ENCODE measurements at regions not wholly inside any gene's neighbourhood (a gene's known extent, or its start where the extent isn't known, plus 50 kb on each side); places are given as distances from the start of the nearest gene placed in this dataset.

DNA sequence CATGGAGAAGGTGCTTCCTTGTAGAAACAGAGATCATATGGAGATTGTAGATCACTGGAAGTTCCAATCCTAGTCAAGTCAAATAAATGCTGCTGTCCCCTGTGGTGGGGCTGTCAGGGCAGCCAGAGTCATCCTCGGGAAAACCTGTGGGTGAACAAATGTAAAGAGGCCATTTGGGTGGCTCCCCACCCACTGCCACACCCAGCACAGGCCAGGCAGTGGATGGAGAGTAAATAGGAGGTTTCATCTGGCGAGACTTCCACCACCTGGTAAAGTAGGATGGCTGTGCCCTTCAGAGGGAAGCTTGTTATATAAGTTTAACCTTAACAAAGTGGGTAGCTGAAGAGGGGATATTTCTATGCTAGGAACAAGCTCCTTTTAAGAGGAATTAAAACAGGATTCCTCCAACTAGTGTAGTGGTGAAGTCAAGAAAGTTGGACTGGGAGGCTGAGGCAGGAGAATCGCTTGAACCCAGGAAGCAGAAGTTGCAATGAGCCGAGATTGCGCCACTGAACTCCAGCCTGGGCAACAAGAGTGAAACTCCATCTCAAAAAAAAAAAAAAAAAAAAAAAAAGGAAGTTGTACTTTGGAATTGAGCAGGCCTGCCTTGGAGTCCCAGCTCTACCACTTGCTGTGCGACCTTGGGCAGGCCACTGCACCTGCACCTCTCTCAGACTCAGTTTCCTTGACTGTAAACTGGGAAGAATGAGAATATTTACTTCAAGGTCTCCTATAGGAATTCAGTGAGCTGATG lies 273.7 kb downstream of the PTTG2 start:
- TF ChIP-seq, protein P1, sequence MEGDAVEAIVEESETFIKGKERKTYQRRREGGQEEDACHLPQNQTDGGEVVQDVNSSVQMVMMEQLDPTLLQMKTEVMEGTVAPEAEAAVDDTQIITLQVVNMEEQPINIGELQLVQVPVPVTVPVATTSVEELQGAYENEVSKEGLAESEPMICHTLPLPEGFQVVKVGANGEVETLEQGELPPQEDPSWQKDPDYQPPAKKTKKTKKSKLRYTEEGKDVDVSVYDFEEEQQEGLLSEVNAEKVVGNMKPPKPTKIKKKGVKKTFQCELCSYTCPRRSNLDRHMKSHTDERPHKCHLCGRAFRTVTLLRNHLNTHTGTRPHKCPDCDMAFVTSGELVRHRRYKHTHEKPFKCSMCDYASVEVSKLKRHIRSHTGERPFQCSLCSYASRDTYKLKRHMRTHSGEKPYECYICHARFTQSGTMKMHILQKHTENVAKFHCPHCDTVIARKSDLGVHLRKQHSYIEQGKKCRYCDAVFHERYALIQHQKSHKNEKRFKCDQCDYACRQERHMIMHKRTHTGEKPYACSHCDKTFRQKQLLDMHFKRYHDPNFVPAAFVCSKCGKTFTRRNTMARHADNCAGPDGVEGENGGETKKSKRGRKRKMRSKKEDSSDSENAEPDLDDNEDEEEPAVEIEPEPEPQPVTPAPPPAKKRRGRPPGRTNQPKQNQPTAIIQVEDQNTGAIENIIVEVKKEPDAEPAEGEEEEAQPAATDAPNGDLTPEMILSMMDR (IDR thresholded peaks at IDR 0.05; ENCODE audit: low read depth, low read length) = no peak
- no peak for DNase-seq (ENCODE audit: low read depth in 2 of 2)
- H3K4me3 ChIP-seq (replicated peaks in 1 of 2; ENCODE audit: low read depth in 2 of 2, low read length in 2 of 2) = no peak overlapping the region

DNA sequence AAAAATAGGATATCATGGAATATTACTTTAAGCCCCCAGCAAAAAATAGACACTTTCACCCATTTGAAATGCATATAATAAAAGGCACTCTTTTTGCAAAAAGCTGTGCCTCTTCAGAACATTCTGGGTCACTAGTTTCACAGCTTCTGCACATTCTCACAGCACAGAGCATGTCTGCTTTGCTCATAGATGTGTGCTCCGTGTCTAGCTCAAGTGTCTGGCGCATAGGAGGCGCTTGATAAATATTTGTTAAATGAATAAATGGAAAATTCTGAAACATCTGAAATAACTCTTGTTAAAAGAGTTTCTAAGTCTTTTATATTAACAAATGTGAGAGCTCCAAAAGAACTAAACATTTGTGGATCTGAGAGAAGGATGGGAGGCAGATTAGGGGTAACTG lies 275.2 kb downstream of the PTTG2 start:
- TF ChIP-seq, protein P1 (IDR thresholded peaks at IDR 0.05; ENCODE audit: low read depth, low read length) = no peak

DNA sequence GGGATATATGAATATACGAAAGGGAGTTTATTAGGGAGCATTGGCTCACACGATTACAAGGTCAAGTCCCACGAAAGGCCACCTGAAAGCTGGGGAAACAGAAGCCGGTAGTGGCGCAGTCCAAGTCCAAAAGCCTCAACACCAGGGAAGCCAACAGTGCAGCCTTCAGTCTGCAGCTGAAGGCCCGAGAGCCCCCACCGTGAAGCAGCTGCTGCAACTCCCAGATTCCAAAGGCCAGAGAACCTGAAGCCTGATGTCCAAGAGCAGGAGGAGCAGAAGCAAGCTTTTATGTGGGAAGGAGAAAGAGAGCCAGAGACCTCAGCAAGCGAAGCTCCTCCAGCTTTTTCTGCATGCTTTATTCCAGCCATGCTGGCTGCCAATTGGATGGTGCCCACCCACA lies 275.8 kb downstream of the PTTG2 start:
- no peak overlapping the region for H3K4me3 ChIP-seq (replicated peaks in 1 of 2; ENCODE audit: low read depth in 2 of 2, low read length in 2 of 2)
- DNase-seq (ENCODE audit: low read depth in 2 of 2) = no peak
- TF ChIP-seq, protein P1 (IDR thresholded peaks at IDR 0.05; ENCODE audit: low read depth, low read length) = no peak

More for the DNA sequence above, 275.2 kb downstream of the PTTG2 start:
- no peak overlapping the region for H3K4me3 ChIP-seq (replicated peaks in 1 of 2; ENCODE audit: low read depth in 2 of 2, low read length in 2 of 2)
- DNase-seq (ENCODE audit: low read depth in 2 of 2) = no peak

DNA sequence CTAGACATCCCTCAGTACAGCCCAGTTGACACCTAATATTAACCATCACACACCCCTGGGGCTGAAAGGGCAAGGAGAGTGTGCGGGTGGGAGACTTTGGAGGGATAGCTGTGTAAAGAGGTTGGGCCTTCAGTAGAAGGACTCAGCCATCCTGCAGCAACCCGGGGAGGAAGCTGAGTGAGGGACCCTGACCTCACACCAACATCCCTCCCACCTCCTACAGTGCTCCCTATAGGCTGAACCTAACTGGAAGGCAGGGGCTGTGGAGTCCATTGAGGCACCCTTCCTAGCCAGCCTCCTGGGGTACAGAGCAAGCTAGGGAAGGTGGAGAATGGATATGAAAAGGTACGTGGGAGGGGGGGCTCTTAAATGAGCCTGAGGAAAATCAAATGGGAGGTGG lies 276.3 kb downstream of the PTTG2 start:
- H3K4me3 ChIP-seq (replicated peaks in 1 of 2; ENCODE audit: low read depth in 2 of 2, low read length in 2 of 2) = no peak overlapping the region
- TF ChIP-seq, protein P1 (IDR thresholded peaks at IDR 0.05; ENCODE audit: low read depth, low read length) = no peak
- DNase-seq (ENCODE audit: low read depth in 2 of 2) = no peak

DNA sequence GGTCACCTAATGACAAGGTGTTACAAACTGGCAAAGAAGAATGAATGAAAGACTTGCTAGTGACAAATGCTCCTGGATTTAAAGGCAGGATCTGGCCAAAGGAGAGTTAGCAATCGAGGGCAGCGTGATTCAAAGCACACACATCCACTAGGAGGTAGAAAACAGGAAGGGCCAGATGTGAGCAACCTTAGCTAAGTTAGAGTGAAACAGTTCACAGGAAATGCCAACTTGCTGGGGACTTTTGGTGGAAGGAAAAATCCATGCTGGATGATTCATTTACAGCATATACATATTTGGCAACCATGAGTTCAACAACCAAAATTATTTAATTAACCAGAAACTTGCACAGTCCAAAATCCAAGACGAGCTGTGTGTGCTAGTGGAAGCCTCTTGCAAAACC lies 276.9 kb downstream of the PTTG2 start:
- TF ChIP-seq, protein P1 (IDR thresholded peaks at IDR 0.05; ENCODE audit: low read depth, low read length) = peak; percentile 12
- no peak overlapping the region for H3K4me3 ChIP-seq (replicated peaks in 1 of 2; ENCODE audit: low read depth in 2 of 2, low read length in 2 of 2)
- DNase-seq (ENCODE audit: low read depth in 2 of 2) = peak; percentile 81 to 86

DNA sequence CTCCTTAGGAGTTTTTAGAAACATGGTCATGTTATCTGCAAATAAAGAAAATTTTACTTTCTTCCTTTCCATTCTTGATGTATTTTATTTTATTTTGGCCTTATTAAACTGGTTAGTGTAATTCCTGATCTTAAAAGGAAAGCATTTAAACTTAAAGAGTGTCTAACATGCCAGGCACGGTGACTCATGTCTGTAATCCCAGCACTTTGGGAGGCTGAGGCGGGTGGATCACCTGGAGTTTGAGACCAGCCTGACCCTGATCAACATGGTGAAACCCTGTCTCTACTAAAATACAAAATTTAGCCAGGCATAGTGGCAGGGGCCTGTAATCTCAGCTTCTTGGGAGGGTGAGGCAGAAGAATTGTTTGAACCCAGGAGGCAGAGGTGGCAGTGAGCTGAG lies 281.3 kb downstream of the PTTG2 start:
- no peak overlapping the region for H3K4me3 ChIP-seq (replicated peaks in 1 of 2; ENCODE audit: low read depth in 2 of 2, low read length in 2 of 2)
- TF ChIP-seq, protein P1 (IDR thresholded peaks at IDR 0.05; ENCODE audit: low read depth, low read length) = no peak
- no peak for DNase-seq (ENCODE audit: low read depth in 2 of 2)

DNA sequence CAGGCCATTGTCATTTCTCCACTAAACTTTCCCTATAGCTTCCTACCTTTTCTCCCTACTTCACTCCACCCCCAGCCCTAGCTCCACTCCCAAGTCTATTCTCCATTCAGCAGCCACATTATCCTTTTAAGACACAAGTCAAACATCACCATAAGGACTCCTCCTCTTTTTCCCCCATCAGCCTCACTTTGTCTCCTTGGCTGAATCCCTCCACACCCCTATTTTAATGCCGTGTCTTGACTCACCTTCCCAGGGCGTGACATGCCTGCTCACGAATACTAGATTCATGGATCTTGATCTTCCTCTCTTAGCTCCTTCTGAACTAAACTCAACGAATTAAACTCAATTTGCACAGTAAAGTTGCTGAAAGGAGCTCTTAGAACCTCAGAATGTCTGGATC lies 281.9 kb downstream of the PTTG2 start:
- no peak overlapping the region for H3K4me3 ChIP-seq (replicated peaks in 1 of 2; ENCODE audit: low read depth in 2 of 2, low read length in 2 of 2)
- TF ChIP-seq, protein P1 (IDR thresholded peaks at IDR 0.05; ENCODE audit: low read depth, low read length) = no peak
- no peak for DNase-seq (ENCODE audit: low read depth in 2 of 2)

All from cardiac fibroblast (primary cell).